Upper lobe of left lung (tissue), 4 donors: ENCODE measurements at regions not wholly inside any gene's neighbourhood (a gene's known extent, or its start where the extent isn't known, plus 50 kb on each side); places are given as distances from the start of the nearest gene placed in this dataset.
"Not testable (repeated sequence)": the region's sequence is repeated elsewhere in the genome, so short reads cannot be mapped to it uniquely, and the experiment has no call there.

Source experiments
- EP300 ChIP-seq, 4 donors: sonication (generic); formaldehyde crosslinking; IDR thresholded peaks; one replicate each; pipeline ENCODE4 v1.5.1; 2017; ENCODE audit warnings: antibody characterized with exemption in 4 of 4, control low read depth in 2 of 4
- POLR2A ChIP-seq, 4 donors: fragments of 450-650 bp; IDR thresholded peaks; one replicate each; pipeline ENCODE4 v1.5.1; 2016 to 2017; ENCODE audit warnings: antibody characterized with exemption in 4 of 4, mild to moderate bottlenecking in 2 of 4
- POLR2AphosphoS5 ChIP-seq, 2 donors: sonication (generic); formaldehyde crosslinking; IDR thresholded peaks; one replicate each; pipeline ENCODE4 v1.5.1; 2017; ENCODE audit warnings: antibody characterized with exemption in 2 of 2
- TF ChIP-seq, protein P1 (sequence below), 6 experiments: fragments of 450-650 bp in 4 of 6; fragments of 200-600 bp in 2 of 6; sonication (generic) in 2 of 6; IDR thresholded peaks; one replicate each; pipeline ENCODE4 v1.5.1; 2016 to 2019; ENCODE audit warnings: antibody characterized with exemption in 6 of 6

DNA sequence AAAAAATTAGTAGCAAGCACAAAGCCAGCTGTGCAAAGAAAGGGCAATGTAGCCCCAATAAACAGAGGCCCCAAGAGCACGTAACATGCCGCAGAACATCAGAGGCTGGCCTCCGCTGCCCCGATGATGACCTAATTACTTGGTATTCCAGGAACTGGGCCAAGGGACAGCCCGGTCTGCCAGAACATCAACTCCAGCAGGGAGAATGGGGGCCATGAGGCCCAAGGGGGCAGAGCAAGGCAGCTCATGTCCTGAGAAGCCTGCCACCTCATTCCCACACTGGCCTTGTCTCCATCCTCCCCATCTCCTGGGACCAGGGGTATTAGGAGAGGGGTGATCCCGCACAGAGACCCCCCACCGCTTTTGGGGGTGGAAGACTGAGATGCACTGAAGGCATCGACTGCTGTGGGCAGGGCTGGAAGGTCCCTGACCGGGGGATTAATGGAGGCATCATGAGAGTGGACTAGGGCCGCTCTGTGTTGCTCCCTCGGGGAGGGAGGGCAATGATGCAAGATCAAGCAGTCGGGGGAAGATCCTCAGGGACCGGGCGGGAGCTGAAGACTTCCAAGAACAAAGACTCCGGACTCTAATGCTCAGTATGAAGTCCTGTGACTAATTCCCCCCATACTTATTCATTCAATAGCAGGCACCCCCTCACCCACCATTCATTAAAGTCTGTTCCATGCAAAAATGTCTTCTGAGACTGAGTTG, 192.3 kb downstream of the BCL2L11 start:
- TF ChIP-seq, protein P1, sequence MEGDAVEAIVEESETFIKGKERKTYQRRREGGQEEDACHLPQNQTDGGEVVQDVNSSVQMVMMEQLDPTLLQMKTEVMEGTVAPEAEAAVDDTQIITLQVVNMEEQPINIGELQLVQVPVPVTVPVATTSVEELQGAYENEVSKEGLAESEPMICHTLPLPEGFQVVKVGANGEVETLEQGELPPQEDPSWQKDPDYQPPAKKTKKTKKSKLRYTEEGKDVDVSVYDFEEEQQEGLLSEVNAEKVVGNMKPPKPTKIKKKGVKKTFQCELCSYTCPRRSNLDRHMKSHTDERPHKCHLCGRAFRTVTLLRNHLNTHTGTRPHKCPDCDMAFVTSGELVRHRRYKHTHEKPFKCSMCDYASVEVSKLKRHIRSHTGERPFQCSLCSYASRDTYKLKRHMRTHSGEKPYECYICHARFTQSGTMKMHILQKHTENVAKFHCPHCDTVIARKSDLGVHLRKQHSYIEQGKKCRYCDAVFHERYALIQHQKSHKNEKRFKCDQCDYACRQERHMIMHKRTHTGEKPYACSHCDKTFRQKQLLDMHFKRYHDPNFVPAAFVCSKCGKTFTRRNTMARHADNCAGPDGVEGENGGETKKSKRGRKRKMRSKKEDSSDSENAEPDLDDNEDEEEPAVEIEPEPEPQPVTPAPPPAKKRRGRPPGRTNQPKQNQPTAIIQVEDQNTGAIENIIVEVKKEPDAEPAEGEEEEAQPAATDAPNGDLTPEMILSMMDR (IDR thresholded peaks at IDR 0.05) = not testable (repeated sequence)
- not testable (repeated sequence) for TF ChIP-seq POLR2AphosphoS5, EP300, POLR2A (IDR thresholded peaks at IDR 0.05)
